Tibial nerve (tissue), 4 donors: ENCODE measurements at regions not wholly inside any gene's neighbourhood (a gene's known extent, or its start where the extent isn't known, plus 50 kb on each side); places are given as distances from the start of the nearest gene placed in this dataset.

Source experiments
- EP300 ChIP-seq, 2 donors: sonication (generic); formaldehyde crosslinking; IDR thresholded peaks; one replicate each; pipeline ENCODE4 v1.6.1; 2017; ENCODE audit warnings: antibody characterized with exemption in 2 of 2, mild to moderate bottlenecking in 1 of 2
- POLR2A ChIP-seq, 2 donors: fragments of 450-650 bp; IDR thresholded peaks; one replicate each; pipeline ENCODE4 v1.6.1; 2017; ENCODE audit warnings: antibody characterized with exemption in 2 of 2, mild to moderate bottlenecking in 2 of 2, moderate library complexity in 2 of 2
- TF ChIP-seq, protein P1 (sequence below), 5 experiments: fragments of 200-600 bp in 3 of 5; fragments of 450-650 bp in 2 of 5; sonication (generic) in 3 of 5; IDR thresholded peaks; one replicate each; pipeline ENCODE4 v1.5.1; 2016 to 2019; ENCODE audit warnings: antibody characterized with exemption in 5 of 5, mild to moderate bottlenecking in 3 of 5, moderate library complexity in 2 of 5

GRCh38 chr3:177594096-177594495 lies 396.8 kb upstream of the TBL1XR1 start:
- TF ChIP-seq, protein P1, sequence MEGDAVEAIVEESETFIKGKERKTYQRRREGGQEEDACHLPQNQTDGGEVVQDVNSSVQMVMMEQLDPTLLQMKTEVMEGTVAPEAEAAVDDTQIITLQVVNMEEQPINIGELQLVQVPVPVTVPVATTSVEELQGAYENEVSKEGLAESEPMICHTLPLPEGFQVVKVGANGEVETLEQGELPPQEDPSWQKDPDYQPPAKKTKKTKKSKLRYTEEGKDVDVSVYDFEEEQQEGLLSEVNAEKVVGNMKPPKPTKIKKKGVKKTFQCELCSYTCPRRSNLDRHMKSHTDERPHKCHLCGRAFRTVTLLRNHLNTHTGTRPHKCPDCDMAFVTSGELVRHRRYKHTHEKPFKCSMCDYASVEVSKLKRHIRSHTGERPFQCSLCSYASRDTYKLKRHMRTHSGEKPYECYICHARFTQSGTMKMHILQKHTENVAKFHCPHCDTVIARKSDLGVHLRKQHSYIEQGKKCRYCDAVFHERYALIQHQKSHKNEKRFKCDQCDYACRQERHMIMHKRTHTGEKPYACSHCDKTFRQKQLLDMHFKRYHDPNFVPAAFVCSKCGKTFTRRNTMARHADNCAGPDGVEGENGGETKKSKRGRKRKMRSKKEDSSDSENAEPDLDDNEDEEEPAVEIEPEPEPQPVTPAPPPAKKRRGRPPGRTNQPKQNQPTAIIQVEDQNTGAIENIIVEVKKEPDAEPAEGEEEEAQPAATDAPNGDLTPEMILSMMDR (IDR thresholded peaks at IDR 0.05) = no peak
- TF ChIP-seq POLR2A (IDR thresholded peaks at IDR 0.05) = no peak
- no peak for TF ChIP-seq EP300 (IDR thresholded peaks at IDR 0.05)
